ENCODE measurements at regions not wholly inside any gene's neighbourhood (a gene's known extent, or its start where the extent isn't known, plus 50 kb on each side); places are given as distances from the start of the nearest gene placed in this dataset.

GRCh38 chr16:51402298-51402697, 251.2 kb upstream of the SALL1 start:
- TF ChIP-seq POLR2A (IDR thresholded peaks at IDR 0.05) (no peak), CTCF (IDR thresholded peaks at IDR 0.05) (no peak)

Measured in transverse colon (tissue), 3 donors.